ENCODE measurements at regions not wholly inside any gene's neighbourhood (a gene's known extent, or its start where the extent isn't known, plus 50 kb on each side); places are given as distances from the start of the nearest gene placed in this dataset.

DNA sequence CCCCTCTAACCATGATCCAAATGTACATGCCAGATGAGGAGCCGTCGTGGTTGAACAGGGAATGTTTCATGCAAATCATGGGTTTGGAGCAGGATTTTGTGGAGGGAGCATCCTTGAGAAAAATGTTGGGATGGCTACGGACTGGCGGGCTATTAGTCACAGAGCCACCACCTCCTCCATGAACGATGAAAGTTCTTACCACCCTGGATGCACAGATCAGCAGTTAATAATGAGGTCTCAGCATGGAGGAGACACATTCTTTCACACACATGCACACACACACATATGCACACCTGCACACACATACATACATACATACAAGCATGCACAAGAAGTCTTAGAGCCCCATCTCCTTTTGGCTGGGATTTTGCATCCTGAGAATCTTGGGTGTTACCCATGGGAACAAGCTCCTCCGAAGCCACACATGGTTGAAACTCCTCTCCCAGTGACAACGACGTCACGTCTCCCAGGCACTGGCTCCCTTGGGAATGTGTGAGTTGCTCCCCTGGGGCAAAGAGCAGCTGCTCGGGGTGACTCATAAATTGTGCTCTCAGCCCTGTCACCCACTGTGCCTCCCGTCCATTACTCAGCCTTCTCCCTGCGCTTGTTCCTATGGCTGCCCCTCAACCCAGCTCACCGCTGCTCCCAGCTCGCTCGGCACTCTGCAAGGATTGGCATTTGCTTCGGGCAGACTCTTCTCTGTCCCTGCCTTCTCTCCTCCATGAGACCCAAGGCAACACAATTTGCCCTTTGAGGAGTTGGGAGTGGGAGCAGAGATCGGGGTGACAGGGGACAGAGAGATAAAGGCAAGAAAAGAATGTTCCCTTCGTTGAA, 344.6 kb downstream of the SOX9 start:
- Histone ChIP-seq H3K36me3 (no peaks in the 10 kb centered on the region), H3K27ac (no peak overlapping the region), H3K9me3 (no peaks in the 10 kb centered on the region), H3K4me1 (peaks cover 0 to 7% (median 0%) of the 10 kb centered on the region in 12 donors), H3K4me3 (no peak overlapping the region), H3K27me3 (peaks cover 0 to 7% (median 0%) of the 10 kb centered on the region in 9 donors)
- WGBS, 4 donors: 61 to 70% (median 63%) methylated on average over 15 to 18 of the region's 18 CpGs
- no peak for DNase-seq
- ATAC-seq: peak in 1 of 4 donors; percentile 34
- TF ChIP-seq, protein P1, sequence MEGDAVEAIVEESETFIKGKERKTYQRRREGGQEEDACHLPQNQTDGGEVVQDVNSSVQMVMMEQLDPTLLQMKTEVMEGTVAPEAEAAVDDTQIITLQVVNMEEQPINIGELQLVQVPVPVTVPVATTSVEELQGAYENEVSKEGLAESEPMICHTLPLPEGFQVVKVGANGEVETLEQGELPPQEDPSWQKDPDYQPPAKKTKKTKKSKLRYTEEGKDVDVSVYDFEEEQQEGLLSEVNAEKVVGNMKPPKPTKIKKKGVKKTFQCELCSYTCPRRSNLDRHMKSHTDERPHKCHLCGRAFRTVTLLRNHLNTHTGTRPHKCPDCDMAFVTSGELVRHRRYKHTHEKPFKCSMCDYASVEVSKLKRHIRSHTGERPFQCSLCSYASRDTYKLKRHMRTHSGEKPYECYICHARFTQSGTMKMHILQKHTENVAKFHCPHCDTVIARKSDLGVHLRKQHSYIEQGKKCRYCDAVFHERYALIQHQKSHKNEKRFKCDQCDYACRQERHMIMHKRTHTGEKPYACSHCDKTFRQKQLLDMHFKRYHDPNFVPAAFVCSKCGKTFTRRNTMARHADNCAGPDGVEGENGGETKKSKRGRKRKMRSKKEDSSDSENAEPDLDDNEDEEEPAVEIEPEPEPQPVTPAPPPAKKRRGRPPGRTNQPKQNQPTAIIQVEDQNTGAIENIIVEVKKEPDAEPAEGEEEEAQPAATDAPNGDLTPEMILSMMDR (IDR thresholded peaks at IDR 0.05): no peak
- TF ChIP-seq POLR2A (IDR thresholded peaks at IDR 0.05): no peak
- intact Hi-C loops (cut with DNase I): no loop called here

DNA sequence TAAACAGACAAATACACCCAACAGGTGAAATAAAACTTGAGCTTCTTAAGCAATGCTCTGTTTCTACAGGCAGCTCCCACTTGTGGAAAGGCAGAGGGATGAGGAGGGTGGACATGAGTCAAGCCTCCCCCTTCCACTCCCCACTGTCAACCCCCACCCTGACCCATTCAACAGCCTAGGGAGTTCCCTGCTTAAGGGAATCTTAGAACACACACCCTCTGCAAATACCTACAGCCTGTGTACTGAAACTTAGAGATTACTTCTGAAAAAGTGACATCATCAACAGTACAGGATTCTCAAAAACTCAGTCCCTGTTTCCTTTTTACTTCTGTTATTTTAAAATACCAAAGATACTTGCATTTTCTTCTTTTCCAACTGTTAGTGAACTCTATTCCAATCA, 345.4 kb downstream of the SOX9 start:
- H3K4me1 ChIP-seq: peaks cover 0 to 7% (median 0%) of the 10 kb centered on the region in 12 donors
- no peak for ATAC-seq
- H3K36me3 ChIP-seq: no peaks in the 10 kb centered on the region
- TF ChIP-seq POLR2A (IDR thresholded peaks at IDR 0.05): no peak
- TF ChIP-seq, protein P1 (IDR thresholded peaks at IDR 0.05): no peak
- peaks cover 0 to 7% (median 0%) of the 10 kb centered on the region in 9 donors for H3K27me3 ChIP-seq
- H3K27ac ChIP-seq: no peak overlapping the region
- H3K4me3 ChIP-seq: no peak overlapping the region
- no peaks in the 10 kb centered on the region for H3K9me3 ChIP-seq
- intact Hi-C loops (cut with DNase I): no loop called here
- DNase-seq: no peak

DNA sequence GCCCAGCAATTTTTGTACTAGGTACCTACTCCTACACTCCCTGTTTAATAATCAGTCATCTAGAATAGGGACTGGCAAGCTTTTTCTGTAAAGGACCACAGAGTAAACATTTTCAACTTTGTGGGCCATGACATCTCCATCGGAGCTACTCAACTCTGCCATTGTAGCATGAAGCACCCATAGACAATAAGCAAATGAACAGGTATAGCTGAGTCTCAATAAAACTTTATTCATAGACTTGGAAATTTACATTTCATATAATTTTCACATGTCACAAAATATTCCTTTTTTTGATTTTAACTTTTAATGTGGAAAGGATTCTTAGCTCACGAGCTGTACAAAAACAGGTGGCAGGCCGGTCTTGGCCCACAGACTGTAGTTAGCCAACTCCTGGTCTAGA, 345.8 kb downstream of the SOX9 start:
- 78 to 100% (median 90%) methylated on average over 3 of the region's 3 CpGs for WGBS, 4 donors
- no peak overlapping the region for H3K4me3 ChIP-seq
- ATAC-seq: no peak
- intact Hi-C loops (cut with DNase I): no loop called here
- H3K4me1 ChIP-seq: peaks cover 0 to 7% (median 0%) of the 10 kb centered on the region in 12 donors
- no peak for DNase-seq
- no peak overlapping the region for H3K27ac ChIP-seq
- peaks cover 0 to 7% (median 0%) of the 10 kb centered on the region in 9 donors for H3K27me3 ChIP-seq
- H3K36me3 ChIP-seq: no peaks in the 10 kb centered on the region
- no peaks in the 10 kb centered on the region for H3K9me3 ChIP-seq
- TF ChIP-seq POLR2A (IDR thresholded peaks at IDR 0.05): no peak
- TF ChIP-seq, protein P1 (IDR thresholded peaks at IDR 0.05): no peak

DNA sequence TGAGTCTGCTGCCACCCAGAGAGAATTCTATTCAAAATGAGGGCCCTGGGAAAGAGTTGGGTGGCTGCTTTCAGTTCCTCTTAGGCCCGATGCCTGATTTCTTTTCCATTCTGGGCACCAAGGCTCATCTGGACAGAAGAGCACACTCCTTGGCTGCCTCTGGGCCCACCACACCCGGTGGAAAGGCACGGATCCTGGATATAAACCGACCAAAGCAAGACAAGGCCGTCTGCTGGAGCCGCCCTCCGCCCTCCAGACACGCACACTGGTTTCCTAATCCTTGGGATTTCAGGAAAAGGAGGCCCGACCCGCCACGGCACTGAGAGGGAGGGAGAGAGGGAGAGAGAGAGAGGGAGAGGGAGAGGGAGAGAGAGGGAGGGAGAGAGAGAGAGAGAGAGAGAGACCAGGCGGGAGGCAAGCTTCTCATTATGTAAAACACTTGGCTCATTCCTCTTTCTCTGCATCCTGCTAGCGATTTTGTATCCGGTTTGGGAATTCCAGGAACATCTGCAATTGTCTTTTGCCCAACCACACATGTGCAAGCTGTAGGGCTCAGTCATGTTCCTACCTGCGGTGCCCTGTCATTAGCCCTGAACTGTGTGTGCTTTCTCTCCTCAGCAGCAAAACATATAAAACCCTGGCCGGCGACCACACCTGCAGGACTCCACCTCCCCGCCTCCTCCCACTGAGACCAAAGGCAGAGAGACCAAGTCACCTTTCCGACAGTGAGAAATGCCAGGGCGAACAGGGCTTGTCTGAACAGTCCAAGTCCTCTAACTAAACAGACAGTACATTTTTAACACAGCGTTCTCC, 347.2 kb downstream of the SOX9 start:
- DNase-seq: peak in 2 of 5 donors; percentile 18 to 39

More for the DNA sequence above, 347.2 kb downstream of the SOX9 start:
- Histone ChIP-seq H3K27me3 (peaks cover 0 to 7% (median 0%) of the 10 kb centered on the region in 9 donors), H3K4me3 (no peak overlapping the region), H3K27ac (peak overlapping the region in 1 of 12 donors; percentile 26), H3K4me1 (peaks cover 0 to 7% (median 0%) of the 10 kb centered on the region in 12 donors), H3K9me3 (no peaks in the 10 kb centered on the region), H3K36me3 (no peaks in the 10 kb centered on the region)
- no peak for TF ChIP-seq POLR2A (IDR thresholded peaks at IDR 0.05)
- TF ChIP-seq, protein P1 (IDR thresholded peaks at IDR 0.05): no peak
- peak in 3 of 4 donors; percentile 52 to 64 (median 58) for ATAC-seq
- intact Hi-C loops (cut with DNase I): no loop called here
- 39 to 48% (median 46%) methylated on average over 21 of the region's 21 CpGs for WGBS, 4 donors

Data from heart left ventricle (tissue), 16 donors.